ENCODE measurements at regions not wholly inside any gene's neighbourhood (a gene's known extent, or its start where the extent isn't known, plus 50 kb on each side); places are given as distances from the start of the nearest gene placed in this dataset.
"Not testable (repeated sequence)": the region's sequence is repeated elsewhere in the genome, so short reads cannot be mapped to it uniquely, and the experiment has no call there.

- ATAC-seq, result peak; percentile 18; the same call in 1 of the 3 replicates
Measured at GRCh38 chr2:111480016-111480625, 359.4 kb downstream of the BCL2L11 start.

- ATAC-seq, result peak; percentile 10; the same call in 1 of the 3 replicates
Measured at GRCh38 chr2:111480633-111481032, 359.9 kb downstream of the BCL2L11 start.

- ATAC-seq, result not testable (repeated sequence)
Measured at GRCh38 chr2:111481219-111481618, 360.5 kb downstream of the BCL2L11 start.

- ATAC-seq, result peak; percentile 19; the same call in 1 of the 3 replicates
Measured at GRCh38 chr2:111482987-111483679, 362.4 kb downstream of the BCL2L11 start.

DNA sequence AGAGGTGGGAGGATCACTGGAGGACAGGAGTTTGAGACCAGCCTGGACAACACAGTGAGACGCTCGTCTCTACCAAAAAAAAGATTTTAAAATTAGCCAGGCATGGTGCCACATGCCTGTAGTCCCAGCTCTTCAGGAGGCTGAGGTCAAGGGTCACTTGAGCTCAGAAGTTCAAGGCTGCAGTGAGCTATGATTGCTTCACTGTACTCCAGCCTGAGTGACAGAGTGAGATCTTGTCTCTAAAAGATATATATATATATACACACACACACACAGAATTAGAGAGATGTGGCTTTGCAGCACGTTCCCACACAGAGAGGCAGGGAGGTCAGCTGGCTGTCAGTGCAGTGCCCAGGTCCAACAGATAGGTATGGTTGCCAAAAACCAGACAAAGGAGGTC is 363.4 kb downstream of the BCL2L11 start:
- ATAC-seq, result not testable (repeated sequence)

DNA sequence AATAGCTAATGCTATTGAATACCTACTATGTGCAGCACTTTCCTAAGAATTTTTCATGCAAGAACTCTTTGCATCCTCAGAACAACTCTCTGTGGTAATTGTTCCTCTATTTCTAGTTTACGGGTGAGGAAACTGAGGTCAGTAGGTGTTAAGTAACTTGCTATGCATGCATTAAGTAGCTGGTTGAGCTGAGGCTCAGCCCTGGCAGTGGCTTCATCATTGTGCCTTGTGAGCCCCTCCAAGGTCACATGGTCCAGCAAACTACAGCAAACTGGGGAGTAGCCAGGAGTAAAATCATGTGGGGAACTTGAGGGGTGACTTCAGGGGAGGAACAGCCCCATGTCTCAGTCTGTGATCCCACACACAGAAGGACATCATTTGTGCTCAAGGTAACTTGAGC is 365.2 kb downstream of the BCL2L11 start:
- ATAC-seq, result not testable (repeated sequence)

DNA sequence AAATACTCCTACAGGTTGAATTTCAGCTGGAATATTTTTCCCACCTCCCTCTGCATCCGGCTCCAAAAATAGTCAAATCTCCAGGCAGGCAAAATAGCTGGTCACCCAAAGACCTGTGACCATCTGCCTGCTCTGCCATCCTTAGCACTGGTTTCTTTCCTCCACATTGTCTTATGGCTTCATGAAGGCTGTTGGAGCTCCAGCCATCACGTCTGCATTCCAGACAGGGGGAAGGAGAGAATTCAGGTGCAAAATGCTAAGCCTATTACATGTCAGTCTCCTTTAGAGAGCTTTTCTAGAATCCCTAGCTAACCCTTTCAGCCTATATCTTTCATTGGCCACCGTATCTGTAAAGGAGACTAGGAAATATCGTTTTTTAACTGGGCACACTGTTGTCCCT is 367.7 kb downstream of the BCL2L11 start:
- ATAC-seq, result not testable (repeated sequence)

DNA sequence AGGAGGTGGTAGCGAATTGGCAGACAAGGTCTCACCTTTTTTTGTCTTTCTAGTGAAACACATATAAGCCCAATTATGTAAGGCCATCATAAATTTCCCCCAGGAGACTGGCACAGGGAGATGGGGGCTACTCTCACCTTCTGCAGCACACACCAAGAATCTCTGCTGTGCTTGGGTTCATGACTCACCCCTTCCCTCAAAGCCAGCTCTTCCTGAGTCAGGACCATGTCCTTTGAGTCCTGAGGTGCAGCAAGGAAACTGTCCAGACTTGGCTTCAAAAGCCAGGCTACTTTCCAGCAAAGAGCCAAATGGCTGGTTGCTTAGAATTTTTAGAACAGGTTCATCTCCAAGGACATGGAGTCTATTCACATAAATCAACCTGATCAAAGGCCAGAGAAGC is 368.7 kb downstream of the BCL2L11 start:
- peak; percentile 33; the same call in 2 of the 3 replicates for ATAC-seq

GRCh38 chr2:111491181-111491580 is 370.5 kb downstream of the BCL2L11 start:
- peak; percentile 48 for ATAC-seq

DNA sequence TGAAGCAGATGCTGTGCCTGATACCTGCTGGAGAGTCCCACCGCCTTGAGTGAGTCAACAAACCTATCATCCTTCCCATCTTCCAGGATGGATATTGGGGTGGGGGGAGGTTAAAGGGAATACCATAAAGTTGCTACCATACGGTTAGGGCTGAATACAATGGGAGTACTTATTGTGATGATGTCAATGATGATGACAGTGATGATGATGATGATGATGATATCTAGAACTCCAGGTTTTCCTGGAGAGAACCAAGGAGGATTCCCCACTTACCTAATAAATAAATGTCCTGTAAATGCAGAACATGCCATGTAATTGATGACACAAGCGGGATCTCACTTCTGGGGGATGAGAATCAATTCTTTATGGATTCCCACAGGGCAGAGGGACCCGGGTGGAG is 370.9 kb downstream of the BCL2L11 start:
- ATAC-seq, result not testable (repeated sequence)

DNA sequence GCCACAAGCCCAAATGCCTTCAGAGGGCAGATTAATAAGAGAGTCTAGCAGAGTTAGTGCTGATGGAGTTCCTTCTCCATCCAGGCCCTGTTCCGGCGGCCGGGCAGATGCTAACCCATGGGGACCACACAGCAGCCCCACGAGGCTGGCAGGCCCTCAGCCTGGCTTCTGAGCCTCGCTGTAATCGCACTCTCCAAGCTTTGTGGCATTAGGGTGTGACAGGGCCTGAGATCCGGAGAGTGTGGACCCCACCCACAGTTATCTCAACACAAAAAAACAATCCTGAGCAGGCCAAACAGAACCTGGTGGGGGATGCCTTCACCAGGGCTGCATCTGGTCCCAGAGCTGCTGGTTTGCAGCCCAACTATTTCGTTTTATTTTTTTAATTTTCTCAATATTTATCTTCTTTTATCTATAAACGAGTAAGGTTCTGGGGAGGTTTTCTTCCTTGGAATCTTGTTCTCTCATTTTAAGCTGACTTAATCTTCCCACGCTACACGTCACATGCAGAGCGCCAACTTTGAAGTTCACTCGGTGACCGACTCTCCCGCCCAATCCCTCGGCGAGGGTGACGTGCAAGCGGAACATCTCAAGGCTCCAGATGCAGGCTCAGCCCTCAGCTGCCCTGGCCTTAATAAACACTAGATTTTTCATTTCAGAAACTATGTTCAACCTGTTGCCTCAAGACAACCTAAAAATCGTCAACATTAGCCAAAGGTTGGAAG is 372.4 kb downstream of the BCL2L11 start:
- not testable (repeated sequence) for ATAC-seq

- ATAC-seq, result peak; percentile 32
Measured at GRCh38 chr2:111493720-111494078, 373.0 kb downstream of the BCL2L11 start.

DNA sequence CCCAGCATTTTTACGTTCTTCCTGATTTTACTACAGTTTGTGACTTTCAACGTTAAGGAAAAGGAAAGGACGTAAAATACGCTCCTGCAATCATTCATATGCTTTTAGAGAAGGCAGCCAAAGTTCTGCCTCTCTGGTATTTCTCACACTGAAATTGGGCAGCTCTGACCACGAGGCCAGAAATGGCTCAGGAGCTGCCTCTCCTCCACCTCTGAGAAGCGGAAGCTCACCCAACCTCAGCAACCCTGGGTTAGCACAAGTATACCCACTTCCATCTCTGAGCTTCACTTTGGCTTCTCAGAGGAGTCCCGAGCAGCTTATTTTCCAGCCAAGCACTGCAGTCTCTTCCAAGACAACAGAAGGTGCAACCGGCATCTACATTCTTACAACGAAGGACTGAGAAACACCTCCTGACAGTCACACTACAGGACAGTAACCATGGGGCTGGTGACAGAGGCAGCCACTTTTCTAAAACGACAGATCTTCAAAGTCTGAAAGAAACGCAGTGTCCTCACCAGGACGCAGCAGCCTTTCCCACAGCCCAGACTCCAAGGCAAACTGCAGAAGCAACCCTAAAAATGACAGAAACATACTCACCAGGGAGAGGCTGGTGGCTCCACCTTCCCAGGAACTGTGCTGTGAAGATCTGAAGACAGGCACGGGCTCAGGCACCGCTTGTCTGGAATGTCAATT is 373.7 kb downstream of the BCL2L11 start:
- ATAC-seq, result peak; percentile 41

DNA sequence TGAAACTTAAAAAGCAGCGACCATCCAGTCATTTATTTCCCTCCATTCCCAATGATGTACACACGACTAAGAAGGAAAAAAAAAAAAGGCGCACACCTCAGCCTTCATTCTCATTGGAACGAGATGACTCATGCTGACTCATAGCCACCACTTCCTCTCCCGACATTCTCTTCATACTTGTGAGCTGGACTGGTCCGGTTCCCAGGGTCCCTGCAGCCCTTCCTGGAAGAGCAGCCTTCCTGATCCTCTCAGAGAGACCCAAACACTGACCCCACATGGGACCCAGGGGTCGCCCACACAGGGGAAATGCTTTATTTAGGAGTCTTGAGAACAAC is 374.2 kb downstream of the BCL2L11 start:
- peak; percentile 80 for ATAC-seq

DNA sequence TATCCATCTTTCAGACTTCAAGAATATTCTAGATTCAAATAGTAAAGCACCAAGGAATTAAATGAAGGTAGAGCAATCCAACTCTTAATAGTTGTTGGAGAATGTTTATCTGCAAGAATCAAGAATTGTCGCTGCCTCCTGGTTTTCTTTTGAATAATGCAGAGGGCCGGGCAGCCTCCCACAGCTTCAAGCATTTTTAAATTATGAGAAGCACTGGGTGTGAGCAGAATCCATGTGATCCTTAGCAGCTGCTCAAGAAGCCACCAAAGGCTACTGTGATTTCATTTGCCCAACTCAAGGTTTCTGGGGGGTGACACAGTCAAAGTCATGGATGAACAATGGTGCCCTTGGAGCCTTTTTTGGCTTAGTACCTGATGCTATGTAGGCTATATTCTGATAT is 374.9 kb downstream of the BCL2L11 start:
- ATAC-seq, result not testable (repeated sequence)

DNA sequence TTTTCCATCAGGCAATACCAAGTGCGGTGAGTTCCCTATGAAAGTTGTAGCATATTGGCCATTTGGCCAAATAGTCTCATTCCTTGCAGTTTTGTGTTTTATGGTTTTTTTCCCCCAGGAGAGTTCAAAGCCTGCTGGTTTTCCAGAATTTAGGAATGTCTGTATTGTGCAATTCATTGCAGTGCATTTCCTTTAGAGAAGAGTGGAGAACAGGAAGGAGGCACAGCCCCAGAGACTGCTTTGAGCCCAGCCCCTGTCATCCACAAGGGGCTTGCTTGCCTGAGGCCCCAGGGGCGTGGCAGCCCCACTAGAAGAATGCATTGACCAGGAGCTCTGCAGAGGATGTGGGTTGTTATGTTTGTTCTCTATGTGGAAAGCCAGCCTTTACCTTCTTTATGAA is 375.5 kb downstream of the BCL2L11 start:
- not testable (repeated sequence) for ATAC-seq

DNA sequence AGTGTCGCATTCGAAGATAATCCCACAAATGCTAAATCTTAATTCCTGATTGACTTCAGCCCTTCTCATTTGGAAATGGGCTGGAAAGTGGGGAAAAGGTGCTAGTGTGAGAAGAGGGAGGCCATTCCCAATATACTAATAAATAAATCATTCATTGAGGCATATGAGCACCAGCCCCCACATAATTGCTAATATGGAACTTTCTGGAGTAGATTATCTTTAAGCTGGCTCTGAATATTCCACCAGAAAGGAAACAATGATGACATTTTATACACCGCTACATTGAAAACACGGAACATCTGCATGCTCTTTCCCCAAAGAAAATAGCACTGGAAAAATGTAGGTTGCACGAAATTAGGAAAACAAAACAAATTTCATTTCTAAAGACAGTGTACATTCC is 376.1 kb downstream of the BCL2L11 start:
- ATAC-seq, result not testable (repeated sequence)

- 0 out of 3 replicates have a peak, but pooled peaks have one; percentile 4 for ATAC-seq
Measured at GRCh38 chr2:111497270-111497669, 376.6 kb downstream of the BCL2L11 start.

- peak; percentile 57 for ATAC-seq
Measured at GRCh38 chr2:111500536-111501062, 379.9 kb downstream of the BCL2L11 start.

- ATAC-seq, result peak; percentile 86
Measured at GRCh38 chr2:111503844-111504570, 380.0 kb downstream of the ANAPC1 start.

GRCh38 chr2:111504571-111504942 is 379.4 kb downstream of the ANAPC1 start:
- ATAC-seq, result peak; percentile 21; the same call in 2 of the 3 replicates

- not testable (repeated sequence) for ATAC-seq
Measured at GRCh38 chr2:111505267-111505666, 378.7 kb downstream of the ANAPC1 start.

Measured in SK-N-SH treated with all-trans-retinoic acid at 6 μM for 48 hours (cell line).